Stimulated activated naive CD8-positive, alpha-beta T cell treated with anti-CD3 and anti-CD28 coated beads, Interleukin-15, Interleukin-2, amounts not matched to agents 100 ng/mL and 50 ng/mL, for 24 hours (primary cell): ENCODE measurements at regions not wholly inside any gene's neighbourhood (a gene's known extent, or its start where the extent isn't known, plus 50 kb on each side); places are given as distances from the start of the nearest gene placed in this dataset.

ENCODE experiments used
- H3K27ac Mint-ChIP-seq: one replicate; pipeline ENCODE4 v1.8.0; 2021; ENCODE audit warnings: mild to moderate bottlenecking, mixed read lengths
- H3K27me3 Mint-ChIP-seq: one replicate; pipeline ENCODE4 v1.8.0; 2021; ENCODE audit warnings: mixed read lengths
- H3K36me3 Mint-ChIP-seq: one replicate; pipeline ENCODE4 v1.8.0; 2021; ENCODE audit warnings: low read depth, mixed read lengths
- H3K4me1 Mint-ChIP-seq: one replicate; pipeline ENCODE4 v1.8.0; 2021; ENCODE audit warnings: low read depth, mixed read lengths
- H3K4me3 Mint-ChIP-seq: one replicate; pipeline ENCODE4 v1.8.0; 2021; ENCODE audit warnings: mild to moderate bottlenecking, mixed read lengths
- H3K9me3 Mint-ChIP-seq: one replicate; pipeline ENCODE4 v1.8.0; 2021; ENCODE audit warnings: mixed read lengths

DNA sequence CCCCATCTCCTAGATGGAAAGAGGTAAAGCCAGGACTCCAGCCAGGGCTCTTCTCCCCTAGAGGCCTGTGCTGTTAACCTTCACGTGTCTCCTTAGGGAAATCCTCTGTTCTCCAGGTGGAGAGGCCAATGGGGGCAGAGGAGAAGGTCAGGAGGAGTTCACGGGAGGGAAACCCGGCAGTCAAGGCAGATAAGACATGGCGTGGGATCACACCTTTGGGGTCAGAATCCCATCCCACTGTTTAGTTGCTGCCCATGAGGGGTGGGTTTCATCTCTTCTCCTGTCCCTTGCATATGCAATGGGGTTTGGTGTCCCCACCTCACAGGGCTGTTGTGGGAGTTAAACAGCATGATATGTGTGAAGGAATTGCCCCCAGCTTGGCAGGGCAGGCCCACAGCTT is 469.7 kb downstream of the TBC1D22A start:
- H3K4me3 Mint-ChIP-seq = no peak overlapping the region
- H3K9me3 Mint-ChIP-seq = peaks cover 5% of the 10 kb centered on the region
- H3K27me3 Mint-ChIP-seq = peaks cover 4% of the 10 kb centered on the region
- H3K27ac Mint-ChIP-seq = no peak overlapping the region
- H3K36me3 Mint-ChIP-seq = no peaks in the 10 kb centered on the region
- no peaks in the 10 kb centered on the region for H3K4me1 Mint-ChIP-seq

DNA sequence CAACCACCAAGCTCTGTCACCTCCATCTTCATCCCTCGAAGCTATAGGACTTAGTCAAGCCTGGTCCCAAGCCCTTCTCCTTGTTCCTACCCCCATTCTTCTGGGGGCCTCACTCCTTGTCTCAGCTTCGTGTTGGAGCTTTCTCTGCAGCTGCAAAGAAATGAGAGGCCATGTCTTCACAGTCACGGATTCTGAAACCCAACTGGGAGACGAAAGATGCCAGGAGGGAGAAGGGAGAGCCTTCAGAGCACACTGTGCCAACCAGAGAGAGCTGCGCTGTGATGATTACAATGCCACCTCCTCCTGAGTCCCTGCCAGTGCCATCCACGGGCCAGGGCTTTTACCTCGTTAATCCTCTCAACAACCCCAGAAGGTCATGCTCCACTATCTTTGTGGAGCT is 469.3 kb downstream of the TBC1D22A start:
- H3K36me3 Mint-ChIP-seq = no peaks in the 10 kb centered on the region
- no peaks in the 10 kb centered on the region for H3K4me1 Mint-ChIP-seq
- no peak overlapping the region for H3K4me3 Mint-ChIP-seq
- no peak overlapping the region for H3K27ac Mint-ChIP-seq
- peaks cover 5% of the 10 kb centered on the region for H3K9me3 Mint-ChIP-seq
- H3K27me3 Mint-ChIP-seq = peaks cover 5% of the 10 kb centered on the region

DNA sequence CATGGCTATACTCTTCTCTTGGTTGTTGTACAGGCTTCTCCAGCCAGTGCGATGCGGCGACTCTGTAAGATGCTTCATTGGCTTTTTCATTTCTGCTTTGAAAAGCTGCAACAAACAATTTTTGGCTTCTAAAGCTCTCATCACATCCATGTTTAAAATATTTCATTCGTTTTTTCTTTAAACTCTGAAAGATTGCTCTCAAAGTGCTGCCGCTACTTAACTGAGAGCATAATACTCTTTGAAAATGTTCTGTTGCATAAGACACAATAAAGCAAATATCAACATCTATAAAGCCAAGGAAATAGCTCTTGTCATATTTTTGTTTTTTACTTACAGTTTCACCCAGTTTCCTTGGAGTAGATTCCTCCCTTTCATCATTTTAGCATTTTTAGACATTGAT is 468.3 kb downstream of the TBC1D22A start:
- H3K27me3 Mint-ChIP-seq = peaks cover 7% of the 10 kb centered on the region
- no peaks in the 10 kb centered on the region for H3K36me3 Mint-ChIP-seq
- H3K27ac Mint-ChIP-seq = no peak overlapping the region
- H3K4me3 Mint-ChIP-seq = no peak overlapping the region
- peaks cover 5% of the 10 kb centered on the region for H3K9me3 Mint-ChIP-seq
- H3K4me1 Mint-ChIP-seq = no peaks in the 10 kb centered on the region

DNA sequence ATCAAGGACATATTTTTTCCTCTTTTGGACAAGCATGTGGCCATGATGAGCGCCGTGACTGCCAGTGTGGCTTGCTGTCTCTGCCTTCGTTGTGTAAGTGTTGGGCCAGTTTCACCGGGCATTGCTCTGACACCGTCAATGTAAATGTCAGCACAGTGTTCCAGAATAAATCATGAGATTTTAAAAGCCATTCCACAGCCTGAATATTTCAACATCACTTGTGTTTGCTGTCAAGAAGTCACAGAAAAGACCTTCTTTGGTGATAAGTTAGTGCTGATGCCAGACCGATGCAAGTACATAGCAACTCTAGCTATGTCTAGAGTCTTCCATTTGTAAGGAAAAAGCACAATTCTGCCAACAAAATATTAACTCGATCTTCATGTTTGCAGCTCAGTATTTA is 467.8 kb downstream of the TBC1D22A start:
- Mint-ChIP-seq H3K4me3 (no peak overlapping the region), H3K27me3 (peaks cover 7% of the 10 kb centered on the region), H3K36me3 (no peaks in the 10 kb centered on the region), H3K27ac (no peak overlapping the region), H3K9me3 (peaks cover 5% of the 10 kb centered on the region), H3K4me1 (no peaks in the 10 kb centered on the region)

DNA sequence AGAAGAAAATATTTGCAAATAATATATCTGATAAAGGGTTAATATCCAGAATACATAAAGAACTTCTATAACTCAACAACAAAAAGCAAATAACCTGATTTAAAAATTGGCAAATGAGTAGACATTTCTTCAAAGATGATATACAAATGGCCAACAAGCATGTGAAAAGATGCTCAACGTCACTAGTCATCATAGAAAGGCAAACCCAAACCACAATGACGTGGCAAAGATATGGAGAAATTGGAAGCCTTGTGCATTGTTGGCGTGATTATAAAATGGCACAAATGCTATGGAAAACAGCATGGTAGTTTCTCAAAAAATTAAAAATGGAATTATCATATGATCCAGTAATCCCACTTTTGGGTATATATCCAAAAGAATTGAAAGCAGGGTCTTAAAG is 466.3 kb downstream of the TBC1D22A start:
- Mint-ChIP-seq H3K36me3 (no peaks in the 10 kb centered on the region), H3K27ac (no peak overlapping the region), H3K4me1 (no peaks in the 10 kb centered on the region), H3K9me3 (peaks cover 5% of the 10 kb centered on the region), H3K27me3 (peaks cover 7% of the 10 kb centered on the region), H3K4me3 (no peak overlapping the region)

DNA sequence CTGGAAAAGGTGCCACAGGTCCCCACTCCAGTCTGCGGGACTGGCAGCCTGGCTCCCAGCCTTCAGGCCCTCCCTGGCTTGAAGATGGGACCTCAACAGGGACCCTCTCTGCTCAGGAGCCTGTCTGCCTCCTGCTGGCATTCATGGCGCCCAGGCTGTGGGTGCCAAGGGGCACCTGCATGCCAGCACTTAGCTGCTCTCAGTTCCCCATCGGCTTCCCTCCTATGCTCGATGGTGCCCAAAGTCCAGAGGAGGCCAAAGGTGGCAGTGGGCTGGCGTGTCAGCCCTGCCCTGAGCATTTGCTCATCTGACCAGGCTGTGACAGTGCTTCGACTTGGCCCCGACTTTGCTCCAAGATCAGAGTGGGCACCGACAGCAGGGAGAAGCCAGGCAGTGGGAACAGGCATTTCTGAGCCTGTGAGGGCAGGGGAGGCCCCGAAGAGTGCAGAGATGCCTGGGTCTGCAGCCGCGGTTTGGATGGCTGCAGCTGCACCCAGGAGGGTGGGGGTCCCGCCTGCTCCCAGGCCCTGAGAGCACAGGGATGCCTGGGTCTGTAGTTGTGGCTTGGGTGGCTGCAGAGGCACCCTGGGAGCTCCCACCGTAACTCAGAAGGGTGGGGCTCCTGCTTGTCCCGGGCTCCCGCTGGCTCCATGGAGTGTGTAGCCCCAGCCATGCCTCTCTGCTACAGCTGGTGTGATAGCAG is 463.6 kb downstream of the TBC1D22A start:
- H3K4me1 Mint-ChIP-seq = no peaks in the 10 kb centered on the region
- no peak overlapping the region for H3K27ac Mint-ChIP-seq
- H3K36me3 Mint-ChIP-seq = no peaks in the 10 kb centered on the region
- peaks cover 7% of the 10 kb centered on the region for H3K27me3 Mint-ChIP-seq
- H3K4me3 Mint-ChIP-seq = no peak overlapping the region
- H3K9me3 Mint-ChIP-seq = no peaks in the 10 kb centered on the region

DNA sequence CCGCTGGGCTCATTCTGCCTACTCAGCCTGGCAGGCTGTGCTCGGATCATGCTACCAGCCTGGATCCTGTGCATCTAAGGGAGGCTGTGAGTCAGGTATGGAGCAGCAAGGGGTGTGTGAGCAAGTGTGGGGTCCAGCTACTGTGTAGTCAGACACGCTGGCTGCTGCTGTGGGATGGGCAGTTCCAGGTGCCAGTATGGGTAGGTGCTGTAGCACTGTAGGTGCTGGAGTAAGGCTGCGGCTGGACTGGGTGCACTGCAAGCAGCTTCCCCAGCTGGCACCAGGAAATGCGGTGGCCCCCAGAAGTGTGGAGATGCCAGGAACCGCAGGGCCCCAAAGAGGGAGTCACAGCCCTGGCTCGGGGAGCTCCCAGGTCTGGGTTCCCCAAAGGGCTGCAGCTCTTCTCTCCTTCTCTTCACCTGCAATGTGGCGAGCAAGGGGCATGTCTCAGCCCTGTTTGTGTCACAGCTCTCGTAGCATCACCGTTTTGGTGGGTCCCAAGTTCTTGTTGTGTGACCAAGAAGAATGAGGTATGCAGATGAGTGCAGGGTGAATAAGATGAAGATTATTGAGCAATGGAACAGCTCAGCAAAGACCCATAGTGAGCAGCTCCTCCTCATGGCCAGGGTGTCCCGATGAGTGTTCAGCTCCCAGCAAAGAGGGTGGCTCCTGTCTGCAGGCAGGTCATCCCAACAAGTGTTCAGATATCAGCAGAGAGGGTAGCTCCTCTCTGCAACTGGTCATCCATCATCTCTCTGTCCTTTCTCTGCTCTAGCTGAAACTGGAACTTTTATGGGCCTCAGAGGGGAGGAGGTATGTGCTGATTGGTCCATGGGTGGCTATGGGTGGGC is 462.9 kb downstream of the TBC1D22A start:
- peaks cover 7% of the 10 kb centered on the region for H3K27me3 Mint-ChIP-seq
- no peak overlapping the region for H3K4me3 Mint-ChIP-seq
- no peaks in the 10 kb centered on the region for H3K4me1 Mint-ChIP-seq
- H3K9me3 Mint-ChIP-seq = no peaks in the 10 kb centered on the region
- H3K36me3 Mint-ChIP-seq = no peaks in the 10 kb centered on the region
- no peak overlapping the region for H3K27ac Mint-ChIP-seq
